CD14-positive monocyte (primary cell): ENCODE measurements at regions not wholly inside any gene's neighbourhood (a gene's known extent, or its start where the extent isn't known, plus 50 kb on each side); places are given as distances from the start of the nearest gene placed in this dataset.

Experiments
- DNase-seq, 3 donors: peaks; one replicate each; pipeline ENCODE4 v3.0.0-alpha.2; 2011 to 2022
- H2AFZ ChIP-seq: 2 replicates; pipeline ENCODE4 v1.6.0; 2012; ENCODE audit warnings: mild to moderate bottlenecking, low read depth, low read length, inconsistent platforms; ENCODE audit not compliant: insufficient read depth, poor library complexity, severe bottlenecking
- H3K27ac ChIP-seq, 2 donors: 1 replicate in 1 of 2; 2 replicates in 1 of 2; pipeline ENCODE4 v1.5.1; 2012 to 2013; ENCODE audit warnings: low read length in 2 of 2, control low read depth in 1 of 2, inconsistent platforms in 1 of 2, low read depth in 1 of 2, mild to moderate bottlenecking in 1 of 2
- H3K27me3 ChIP-seq, 2 donors: one replicate each; pipeline versions ENCODE4 v1.6.0 to v1.6.1; 2011 to 2013; ENCODE audit warnings: low read length in 2 of 2; ENCODE audit not compliant: control insufficient read depth in 2 of 2, insufficient read depth in 2 of 2
- H3K36me3 ChIP-seq, 2 donors: replicated peaks in 1 of 2; 1 replicate in 1 of 2; 2 replicates in 1 of 2; pipeline versions ENCODE4 v1.5.1 to v1.6.1; 2012 to 2013; ENCODE audit warnings: low read length in 2 of 2, control low read depth in 1 of 2, inconsistent platforms in 1 of 2, mild to moderate bottlenecking in 1 of 2; ENCODE audit not compliant: insufficient read depth in 2 of 2, control insufficient read depth in 1 of 2
- H3K4me1 ChIP-seq, 2 donors: 1 replicate in 1 of 2; 2 replicates in 1 of 2; pipeline versions ENCODE4 v1.5.1 to v1.6.1; 2012 to 2013; ENCODE audit warnings: low read length in 2 of 2, control low read depth in 1 of 2, inconsistent platforms in 1 of 2, mild to moderate bottlenecking in 1 of 2, moderate library complexity in 1 of 2; ENCODE audit not compliant: insufficient read depth in 2 of 2, control insufficient read depth in 1 of 2
- H3K4me2 ChIP-seq: replicated peaks from 2 replicates; pipeline ENCODE3; 2012; ENCODE audit warnings: low read length, moderate library complexity, mild to moderate bottlenecking; ENCODE audit not compliant: poor library complexity, severe bottlenecking; ENCODE audit errors: extremely low read depth
- H3K4me3 ChIP-seq, 3 experiments: fragments of 200-600 bp in 1 of 3; sonication (generic) in 1 of 3; replicated peaks in 1 of 3; 1 replicate in 2 of 3; 2 replicates in 1 of 3; pipeline ENCODE4 v1.5.1; 2011 to 2013; ENCODE audit warnings: low read length in 3 of 3, mild to moderate bottlenecking in 3 of 3, control low read depth in 2 of 3, low read depth in 2 of 3, inconsistent platforms in 1 of 3, moderate library complexity in 1 of 3
- H3K79me2 ChIP-seq: 2 replicates; pipeline ENCODE4 v1.6.0; 2012; ENCODE audit warnings: mild to moderate bottlenecking, control low read depth, inconsistent platforms, low read length, moderate library complexity; ENCODE audit not compliant: insufficient read depth
- H3K9ac ChIP-seq: 2 replicates; pipeline ENCODE4 v1.6.0; 2017; ENCODE audit warnings: low read length, mild to moderate bottlenecking; ENCODE audit not compliant: insufficient read depth, poor library complexity, severe bottlenecking
- H3K9me3 ChIP-seq, 2 donors: replicated peaks in 1 of 2; 1 replicate in 1 of 2; 2 replicates in 1 of 2; pipeline versions ENCODE4 v1.5.1 to v1.6.1; 2012 to 2013; ENCODE audit warnings: low read length in 2 of 2, control low read depth in 1 of 2; ENCODE audit not compliant: control insufficient read depth in 1 of 2, insufficient read depth in 1 of 2
- H4K20me1 ChIP-seq: 2 replicates; pipeline ENCODE4 v1.6.0; 2012; ENCODE audit warnings: mild to moderate bottlenecking, low read length, control low read depth, moderate library complexity; ENCODE audit not compliant: insufficient read depth
- H3K27ac Mint-ChIP-seq, 7 donors: one replicate each; pipeline ENCODE4 v1.8.0; 2020; ENCODE audit warnings: mild to moderate bottlenecking in 7 of 7, mixed read lengths in 7 of 7, moderate library complexity in 6 of 7, inconsistent platforms in 2 of 7
- H3K27me3 Mint-ChIP-seq, 3 donors: one replicate each; pipeline ENCODE4 v1.8.0; 2021 to 2022; ENCODE audit warnings: low read depth in 3 of 3, mild to moderate bottlenecking in 3 of 3, mixed read lengths in 3 of 3, moderate library complexity in 3 of 3, inconsistent platforms in 1 of 3
- H3K36me3 Mint-ChIP-seq, 2 donors: one replicate each; pipeline ENCODE4 v1.8.0; 2020; ENCODE audit warnings: mixed read lengths in 2 of 2, inconsistent platforms in 1 of 2, mild to moderate bottlenecking in 1 of 2
- H3K4me1 Mint-ChIP-seq: one replicate; pipeline ENCODE4 v1.8.0; 2020; ENCODE audit warnings: mild to moderate bottlenecking, mixed read lengths
- H3K4me3 Mint-ChIP-seq, 2 donors: one replicate each; pipeline ENCODE4 v1.8.0; 2020; ENCODE audit warnings: mild to moderate bottlenecking in 2 of 2, mixed read lengths in 2 of 2, moderate library complexity in 1 of 2
- H3K9me3 Mint-ChIP-seq, 7 donors: one replicate each; pipeline ENCODE4 v1.8.0; 2020 to 2022; ENCODE audit warnings: mixed read lengths in 7 of 7, mild to moderate bottlenecking in 6 of 7, moderate library complexity in 6 of 7, inconsistent platforms in 2 of 7
- intact Hi-C, 2 donors: fragments of 100-400 bp; cut with micrococcal nuclease; formaldehyde crosslinking; loops; one replicate each; pipeline versions ENCODE4 v1.15.0 to v1.15.1; 2023
- TF ChIP-seq, protein P1 (sequence below): fragments of 200-600 bp; IDR thresholded peaks from one replicate; pipeline ENCODE4 v1.8.0; 2022; ENCODE audit warnings: antibody characterized with exemption, mild to moderate bottlenecking

GRCh38 chr5:112687306-112687705, 50.4 kb upstream of the APC start:
- H4K20me1 ChIP-seq: no peaks in the 10 kb centered on the region
- Mint-ChIP-seq H3K9me3 (peaks cover 0 to 6% (median 4%) of the 10 kb centered on the region in 7 donors), H3K4me1 (no peaks in the 10 kb centered on the region), H3K27me3 (peaks cover 0 to 18% (median 14%) of the 10 kb centered on the region in 3 donors), H3K36me3 (no peaks in the 10 kb centered on the region), H3K27ac (no peak overlapping the region), H3K4me3 (no peak overlapping the region)
- TF ChIP-seq, protein P1, sequence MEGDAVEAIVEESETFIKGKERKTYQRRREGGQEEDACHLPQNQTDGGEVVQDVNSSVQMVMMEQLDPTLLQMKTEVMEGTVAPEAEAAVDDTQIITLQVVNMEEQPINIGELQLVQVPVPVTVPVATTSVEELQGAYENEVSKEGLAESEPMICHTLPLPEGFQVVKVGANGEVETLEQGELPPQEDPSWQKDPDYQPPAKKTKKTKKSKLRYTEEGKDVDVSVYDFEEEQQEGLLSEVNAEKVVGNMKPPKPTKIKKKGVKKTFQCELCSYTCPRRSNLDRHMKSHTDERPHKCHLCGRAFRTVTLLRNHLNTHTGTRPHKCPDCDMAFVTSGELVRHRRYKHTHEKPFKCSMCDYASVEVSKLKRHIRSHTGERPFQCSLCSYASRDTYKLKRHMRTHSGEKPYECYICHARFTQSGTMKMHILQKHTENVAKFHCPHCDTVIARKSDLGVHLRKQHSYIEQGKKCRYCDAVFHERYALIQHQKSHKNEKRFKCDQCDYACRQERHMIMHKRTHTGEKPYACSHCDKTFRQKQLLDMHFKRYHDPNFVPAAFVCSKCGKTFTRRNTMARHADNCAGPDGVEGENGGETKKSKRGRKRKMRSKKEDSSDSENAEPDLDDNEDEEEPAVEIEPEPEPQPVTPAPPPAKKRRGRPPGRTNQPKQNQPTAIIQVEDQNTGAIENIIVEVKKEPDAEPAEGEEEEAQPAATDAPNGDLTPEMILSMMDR: no peak
- H3K79me2 ChIP-seq: no peaks in the 10 kb centered on the region
- no peaks in the 10 kb centered on the region for H3K4me1 ChIP-seq
- H3K27me3 ChIP-seq: peaks cover 11 to 17% of the 10 kb centered on the region in 2 donors
- H3K36me3 ChIP-seq: no peaks in the 10 kb centered on the region
- no peak for DNase-seq
- H3K9me3 ChIP-seq: no peaks in the 10 kb centered on the region
- no peak overlapping the region for H3K27ac ChIP-seq
- intact Hi-C loops: loop anchor here in 1 of 2 donors (10.0 kb wide), 1 partner anchor 67 kb away; no protein-coding TSS in a partner anchor
- H2AFZ ChIP-seq: no peak overlapping the region
- no peak overlapping the region for H3K4me3 ChIP-seq
- H3K4me2 ChIP-seq: no peak overlapping the region
- no peak overlapping the region for H3K9ac ChIP-seq
